HEK293 (cell line): ENCODE measurements at regions not wholly inside any gene's neighbourhood (a gene's known extent, or its start where the extent isn't known, plus 50 kb on each side); places are given as distances from the start of the nearest gene placed in this dataset.

Source experiments
- CTCF ChIA-PET: fragments of 350-600 bp; formaldehyde crosslinking; extraction: SDS; loops from one replicate; lab custom pipeline; 2021; ENCODE audit warnings: antibody characterized with exemption; lab: Yijun Ruan, JAX
- POLR2A ChIA-PET: fragments of 300-600 bp; formaldehyde crosslinking; extraction: SDS; loops from one replicate; lab custom pipeline; 2020; ENCODE audit warnings: antibody characterized with exemption, inconsistent platforms; lab: Yijun Ruan, JAX
- H3K27ac ChIP-seq: fragments of 200-500 bp; sonication (Bioruptor generic); 2 replicates; pipeline ENCODE4 v1.5.1; 2014; ENCODE audit warnings: low read depth, low read length, control low read depth, inconsistent platforms; ENCODE audit errors: extremely low read depth
- H3K36me3 ChIP-seq, 2 experiments: fragments of 200-500 bp in 1 of 2; sonication (Bioruptor generic) in 1 of 2; 1 replicate in 1 of 2; 2 replicates in 1 of 2; pipeline ENCODE4 v1.5.1; 2014 to 2017; ENCODE audit warnings: inconsistent platforms in 2 of 2, low read length in 2 of 2; ENCODE audit not compliant: control insufficient read depth in 2 of 2, insufficient read depth in 1 of 2
- H3K4me1 ChIP-seq: fragments of 200-500 bp; sonication (Bioruptor generic); 2 replicates; pipeline ENCODE4 v1.5.1; 2014; ENCODE audit warnings: mild to moderate bottlenecking, low read length, inconsistent platforms; ENCODE audit not compliant: control insufficient read depth, insufficient read depth
- H3K4me3 ChIP-seq: 2 replicates; pipeline ENCODE4 v1.5.1; 2011; ENCODE audit warnings: low read depth, mild to moderate bottlenecking, control low read depth, low read length, moderate library complexity
- H3K9me3 ChIP-seq: fragments of 200-500 bp; sonication (Bioruptor generic); 2 replicates; pipeline ENCODE4 v1.5.1; 2014; ENCODE audit warnings: low read depth, low read length, inconsistent platforms; ENCODE audit not compliant: control insufficient read depth, insufficient read depth
- INSM2 ChIP-seq: fragments of 450-650 bp; formaldehyde crosslinking; IDR thresholded peaks from 2 replicates; pipeline ENCODE4 v1.5.1; 2016; ENCODE audit warnings: missing biosample characterization, missing genetic modification characterization
- MYNN ChIP-seq: fragments of 450-650 bp; formaldehyde crosslinking; IDR thresholded peaks from 2 replicates; pipeline ENCODE4 v1.5.1; 2016; ENCODE audit warnings: missing biosample characterization, missing genetic modification characterization, borderline replicate concordance
- OSR2 ChIP-seq: fragments of 450-650 bp; formaldehyde crosslinking; IDR thresholded peaks from 2 replicates; pipeline ENCODE4 v1.5.1; 2016; ENCODE audit warnings: missing biosample characterization, missing genetic modification characterization
- PRDM6 ChIP-seq: fragments of 450-650 bp; formaldehyde crosslinking; IDR thresholded peaks from 2 replicates; pipeline ENCODE4 v1.5.1; 2017; ENCODE audit warnings: missing biosample characterization, missing genetic modification characterization
- WT1 ChIP-seq: fragments of 450-650 bp; formaldehyde crosslinking; IDR thresholded peaks from 2 replicates; pipeline ENCODE4 v1.5.1; 2016; ENCODE audit warnings: missing biosample characterization, missing genetic modification characterization
- ZBTB10 ChIP-seq: fragments of 450-650 bp; formaldehyde crosslinking; IDR thresholded peaks from 2 replicates; pipeline ENCODE4 v1.5.1; 2016; ENCODE audit warnings: missing biosample characterization, missing genetic modification characterization
- ZBTB48 ChIP-seq: fragments of 450-650 bp; formaldehyde crosslinking; IDR thresholded peaks from 2 replicates; pipeline ENCODE4 v1.5.1; 2016; ENCODE audit warnings: missing biosample characterization, missing genetic modification characterization
- ZNF214 ChIP-seq: fragments of 450-650 bp; formaldehyde crosslinking; IDR thresholded peaks from 2 replicates; pipeline ENCODE4 v1.5.1; 2017; ENCODE audit warnings: missing biosample characterization, mild to moderate bottlenecking, missing genetic modification characterization, borderline replicate concordance
- ZNF23 ChIP-seq: fragments of 450-650 bp; formaldehyde crosslinking; IDR thresholded peaks from 2 replicates; pipeline ENCODE4 v1.5.1; 2016; ENCODE audit warnings: missing biosample characterization, missing genetic modification characterization, borderline replicate concordance
- ZNF248 ChIP-seq: fragments of 450-650 bp; formaldehyde crosslinking; IDR thresholded peaks from 2 replicates; pipeline ENCODE4 v1.5.1; 2017; ENCODE audit warnings: missing biosample characterization, missing genetic modification characterization
- ZNF292 ChIP-seq: fragments of 450-650 bp; formaldehyde crosslinking; IDR thresholded peaks from 2 replicates; pipeline ENCODE4 v1.5.1; 2016; ENCODE audit warnings: low read depth, missing biosample characterization, missing genetic modification characterization, borderline replicate concordance
- ZNF341 ChIP-seq: fragments of 450-650 bp; formaldehyde crosslinking; IDR thresholded peaks from 2 replicates; pipeline ENCODE4; 2016; ENCODE audit warnings: low read depth, missing biosample characterization, missing genetic modification characterization
- ZNF350 ChIP-seq: fragments of 450-650 bp; formaldehyde crosslinking; IDR thresholded peaks from 2 replicates; pipeline ENCODE4 v1.5.0; 2017; ENCODE audit warnings: missing biosample characterization, mild to moderate bottlenecking, missing genetic modification characterization
- ZNF354C ChIP-seq: fragments of 450-650 bp; formaldehyde crosslinking; IDR thresholded peaks from 2 replicates; pipeline ENCODE4 v1.5.1; 2016; ENCODE audit warnings: missing biosample characterization, missing genetic modification characterization, low read depth, borderline replicate concordance
- ZNF473 ChIP-seq: fragments of 450-650 bp; formaldehyde crosslinking; IDR thresholded peaks from 2 replicates; pipeline ENCODE4 v1.5.1; 2017; ENCODE audit warnings: missing biosample characterization, missing genetic modification characterization
- ZNF555 ChIP-seq: fragments of 450-650 bp; formaldehyde crosslinking; conservative IDR thresholded peaks from 2 replicates; pipeline ENCODE4 v1.5.1; 2017; ENCODE audit warnings: missing biosample characterization, mild to moderate bottlenecking, missing genetic modification characterization, inconsistent platforms
- ZNF558 ChIP-seq: fragments of 450-650 bp; formaldehyde crosslinking; IDR thresholded peaks from 2 replicates; pipeline ENCODE4 v1.5.1; 2016; ENCODE audit warnings: missing biosample characterization, missing genetic modification characterization
- ZNF560 ChIP-seq: fragments of 450-650 bp; formaldehyde crosslinking; IDR thresholded peaks from 2 replicates; pipeline ENCODE4 v1.5.1; 2017; ENCODE audit warnings: missing biosample characterization, missing genetic modification characterization, borderline replicate concordance
- ZNF571 ChIP-seq: fragments of 450-650 bp; formaldehyde crosslinking; IDR thresholded peaks from 2 replicates; pipeline ENCODE4 v1.5.0; 2017; ENCODE audit warnings: missing biosample characterization, missing genetic modification characterization
- ZNF629 ChIP-seq: fragments of 450-650 bp; formaldehyde crosslinking; IDR thresholded peaks from 2 replicates; pipeline ENCODE4 v1.5.1; 2017; ENCODE audit warnings: missing biosample characterization, missing genetic modification characterization
- ZNF677 ChIP-seq: fragments of 450-650 bp; IDR thresholded peaks from 2 replicates; pipeline ENCODE4 v1.5.0; 2018; ENCODE audit warnings: missing biosample characterization, mild to moderate bottlenecking, missing genetic modification characterization, moderate library complexity
- TF ChIP-seq, protein P1 (sequence below): fragments of 450-650 bp; formaldehyde crosslinking; IDR thresholded peaks from 2 replicates; pipeline ENCODE4 v1.5.1; 2017; ENCODE audit warnings: missing biosample characterization, missing genetic modification characterization
- TF ChIP-seq, protein P2 (sequence below): fragments of 450-650 bp; formaldehyde crosslinking; IDR thresholded peaks from 2 replicates; pipeline ENCODE4 v1.5.1; 2017; ENCODE audit warnings: missing biosample characterization, missing genetic modification characterization
- TF ChIP-seq, protein P3 (sequence below): fragments of 450-650 bp; formaldehyde crosslinking; IDR thresholded peaks from 2 replicates; pipeline ENCODE4 v1.5.0; 2017; ENCODE audit warnings: missing biosample characterization, missing genetic modification characterization, borderline replicate concordance

DNA sequence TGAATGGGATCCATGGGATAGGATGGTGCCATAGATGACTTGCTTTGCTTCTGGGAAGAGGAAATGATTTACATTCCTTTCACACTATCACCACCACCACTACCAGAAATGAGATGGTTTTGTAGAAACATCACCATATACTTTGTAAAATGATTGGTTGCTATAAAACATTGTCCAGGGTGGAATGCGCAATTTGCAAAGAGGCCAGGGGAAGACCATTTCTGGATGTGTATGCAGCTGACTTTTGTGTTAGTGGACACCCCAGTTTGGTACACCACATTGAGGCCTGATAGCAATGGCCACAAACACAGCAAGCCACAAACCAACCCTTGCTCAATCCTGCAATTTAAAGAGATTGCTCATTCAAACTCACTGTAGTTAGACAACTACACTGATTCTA, 56.7 kb upstream of the RCN1 start:
- H3K9me3 ChIP-seq = no peaks in the 10 kb centered on the region
- CTCF ChIA-PET = interaction anchor here (2.2 kb wide), 1 partner anchor 18 kb away, joined by 12 read pairs; no protein-coding TSS in a partner anchor
- TF ChIP-seq ZNF629 (tag by site-specific recombination) (no peak), ZBTB10 (tag by site-specific recombination) (no peak), ZNF473 (tag by site-specific recombination) (no peak), OSR2 (tag by site-specific recombination) (no peak), ZNF354C (tag by site-specific recombination) (no peak), ZNF292 (tag by site-specific recombination) (no peak), ZNF555 (tag by site-specific recombination) (no peak), ZNF571 (no peak), ZNF248 (tag by site-specific recombination) (no peak), WT1 (tag by site-specific recombination) (no peak), ZBTB48 (no peak), ZNF350 (no peak), ZNF214 (tag by site-specific recombination) (no peak), ZNF560 (tag by site-specific recombination) (no peak), ZNF558 (tag by site-specific recombination) (no peak), ZNF677 (tag by site-specific recombination) (no peak), MYNN (tag by site-specific recombination) (no peak)
- TF ChIP-seq, all 188 proteins: peak for 0
- H3K27ac ChIP-seq = no peak overlapping the region
- no peaks in the 10 kb centered on the region for H3K36me3 ChIP-seq
- no peaks in the 10 kb centered on the region for H3K4me1 ChIP-seq
- POLR2A ChIA-PET = no interaction called here
- H3K4me3 ChIP-seq = no peak overlapping the region

DNA sequence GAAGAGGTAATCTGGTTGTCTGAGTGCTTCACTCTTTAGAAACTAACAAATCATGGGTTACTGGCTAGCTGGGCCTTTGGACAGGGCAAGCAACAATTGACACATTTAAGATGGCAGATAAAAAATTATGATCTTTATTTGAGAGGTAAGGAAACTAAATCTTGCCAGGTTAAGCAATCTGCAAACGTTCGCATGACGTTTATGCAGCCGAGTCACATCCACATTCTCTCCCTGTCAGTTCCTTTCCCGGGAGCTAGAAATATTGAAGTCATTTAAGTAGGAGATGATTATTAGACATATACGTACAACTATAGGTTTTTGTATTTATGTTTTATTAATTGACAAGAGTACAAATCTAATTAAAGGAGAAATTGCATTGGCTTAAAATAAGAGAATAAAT, 57.4 kb upstream of the RCN1 start:
- Histone ChIP-seq H3K4me3 (no peak overlapping the region), H3K27ac (no peak overlapping the region), H3K4me1 (no peaks in the 10 kb centered on the region), H3K36me3 (no peaks in the 10 kb centered on the region), H3K9me3 (no peaks in the 10 kb centered on the region)
- ChIA-PET POLR2A (no interaction called here), CTCF (interaction anchor here (1.4 to 2.2 kb wide), 2 partner anchors 19 to 133 kb away, joined by 3 to 12 read pairs; no protein-coding TSS in a partner anchor)
- TF ChIP-seq INSM2 (tag by site-specific recombination) (no peak), ZNF341 (tag by site-specific recombination) (no peak), ZNF23 (tag by site-specific recombination) (no peak), PRDM6 (tag by site-specific recombination) (no peak), ZNF558 (tag by site-specific recombination) (no peak)
- TF ChIP-seq, protein P1, sequence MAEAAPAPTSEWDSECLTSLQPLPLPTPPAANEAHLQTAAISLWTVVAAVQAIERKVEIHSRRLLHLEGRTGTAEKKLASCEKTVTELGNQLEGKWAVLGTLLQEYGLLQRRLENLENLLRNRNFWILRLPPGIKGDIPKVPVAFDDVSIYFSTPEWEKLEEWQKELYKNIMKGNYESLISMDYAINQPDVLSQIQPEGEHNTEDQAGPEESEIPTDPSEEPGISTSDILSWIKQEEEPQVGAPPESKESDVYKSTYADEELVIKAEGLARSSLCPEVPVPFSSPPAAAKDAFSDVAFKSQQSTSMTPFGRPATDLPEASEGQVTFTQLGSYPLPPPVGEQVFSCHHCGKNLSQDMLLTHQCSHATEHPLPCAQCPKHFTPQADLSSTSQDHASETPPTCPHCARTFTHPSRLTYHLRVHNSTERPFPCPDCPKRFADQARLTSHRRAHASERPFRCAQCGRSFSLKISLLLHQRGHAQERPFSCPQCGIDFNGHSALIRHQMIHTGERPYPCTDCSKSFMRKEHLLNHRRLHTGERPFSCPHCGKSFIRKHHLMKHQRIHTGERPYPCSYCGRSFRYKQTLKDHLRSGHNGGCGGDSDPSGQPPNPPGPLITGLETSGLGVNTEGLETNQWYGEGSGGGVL (tag by site-specific recombination) = no peak
- TF ChIP-seq, protein P2, sequence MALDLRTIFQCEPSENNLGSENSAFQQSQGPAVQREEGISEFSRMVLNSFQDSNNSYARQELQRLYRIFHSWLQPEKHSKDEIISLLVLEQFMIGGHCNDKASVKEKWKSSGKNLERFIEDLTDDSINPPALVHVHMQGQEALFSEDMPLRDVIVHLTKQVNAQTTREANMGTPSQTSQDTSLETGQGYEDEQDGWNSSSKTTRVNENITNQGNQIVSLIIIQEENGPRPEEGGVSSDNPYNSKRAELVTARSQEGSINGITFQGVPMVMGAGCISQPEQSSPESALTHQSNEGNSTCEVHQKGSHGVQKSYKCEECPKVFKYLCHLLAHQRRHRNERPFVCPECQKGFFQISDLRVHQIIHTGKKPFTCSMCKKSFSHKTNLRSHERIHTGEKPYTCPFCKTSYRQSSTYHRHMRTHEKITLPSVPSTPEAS = no peak
- TF ChIP-seq, protein P3, sequence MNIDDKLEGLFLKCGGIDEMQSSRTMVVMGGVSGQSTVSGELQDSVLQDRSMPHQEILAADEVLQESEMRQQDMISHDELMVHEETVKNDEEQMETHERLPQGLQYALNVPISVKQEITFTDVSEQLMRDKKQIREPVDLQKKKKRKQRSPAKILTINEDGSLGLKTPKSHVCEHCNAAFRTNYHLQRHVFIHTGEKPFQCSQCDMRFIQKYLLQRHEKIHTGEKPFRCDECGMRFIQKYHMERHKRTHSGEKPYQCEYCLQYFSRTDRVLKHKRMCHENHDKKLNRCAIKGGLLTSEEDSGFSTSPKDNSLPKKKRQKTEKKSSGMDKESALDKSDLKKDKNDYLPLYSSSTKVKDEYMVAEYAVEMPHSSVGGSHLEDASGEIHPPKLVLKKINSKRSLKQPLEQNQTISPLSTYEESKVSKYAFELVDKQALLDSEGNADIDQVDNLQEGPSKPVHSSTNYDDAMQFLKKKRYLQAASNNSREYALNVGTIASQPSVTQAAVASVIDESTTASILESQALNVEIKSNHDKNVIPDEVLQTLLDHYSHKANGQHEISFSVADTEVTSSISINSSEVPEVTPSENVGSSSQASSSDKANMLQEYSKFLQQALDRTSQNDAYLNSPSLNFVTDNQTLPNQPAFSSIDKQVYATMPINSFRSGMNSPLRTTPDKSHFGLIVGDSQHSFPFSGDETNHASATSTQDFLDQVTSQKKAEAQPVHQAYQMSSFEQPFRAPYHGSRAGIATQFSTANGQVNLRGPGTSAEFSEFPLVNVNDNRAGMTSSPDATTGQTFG = no peak
